ENCODE measurements at regions not wholly inside any gene's neighbourhood (a gene's known extent, or its start where the extent isn't known, plus 50 kb on each side); places are given as distances from the start of the nearest gene placed in this dataset.

GRCh38 chr14:65229748-65230728 lies 127.7 kb upstream of the MAX start (continued):
- no peak for TF ChIP-seq ZMAT3 (CRISPR knock-in tag; conservative IDR thresholded peaks at IDR 0.05)
- no peak for TF ChIP-seq THAP9 (CRISPR knock-in tag; IDR thresholded peaks at IDR 0.05; ENCODE audit: borderline replicate concordance)
- TF ChIP-seq MXD3 (CRISPR knock-in tag; IDR thresholded peaks at IDR 0.05): no peak
- no peak for TF ChIP-seq NCOA5 (CRISPR knock-in tag; IDR thresholded peaks at IDR 0.05)
- TF ChIP-seq TFE3 (CRISPR knock-in tag; IDR thresholded peaks at IDR 0.05): no peak
- TF ChIP-seq NKX3-1 (CRISPR knock-in tag; IDR thresholded peaks at IDR 0.05): no peak
- TF ChIP-seq ZNF792 (CRISPR knock-in tag; IDR thresholded peaks at IDR 0.05): no peak
- no peak for TF ChIP-seq NBN (conservative IDR thresholded peaks at IDR 0.05)
- TF ChIP-seq ZNF512 (CRISPR knock-in tag; IDR thresholded peaks at IDR 0.05): no peak
- 0 out of 2 replicates have a peak, but pooled peaks have one; percentile 34 for TF ChIP-seq SNAPC4 (CRISPR knock-in tag; IDR thresholded peaks at IDR 0.05)
- TF ChIP-seq ATF4 (CRISPR knock-in tag; IDR thresholded peaks at IDR 0.05): no peak
- TF ChIP-seq ZNF20 (CRISPR knock-in tag; IDR thresholded peaks at IDR 0.05): no peak
- TF ChIP-seq ZNF562 (CRISPR knock-in tag; IDR thresholded peaks at IDR 0.05; ENCODE audit: borderline replicate concordance): no peak
- TF ChIP-seq ZNF761 (CRISPR knock-in tag; conservative IDR thresholded peaks at IDR 0.05): no peak
- no peak for TF ChIP-seq ZNF256 (CRISPR knock-in tag; conservative IDR thresholded peaks at IDR 0.05)
- no peak for TF ChIP-seq ZMYM3 (CRISPR knock-in tag; IDR thresholded peaks at IDR 0.05)
